Activated naive CD4-positive, alpha-beta T cell treated with anti-CD3 and anti-CD28 coated beads, Interleukin-2, amount 50 U/mL, for 24 hours (primary cell): ENCODE measurements at regions not wholly inside any gene's neighbourhood (a gene's known extent, or its start where the extent isn't known, plus 50 kb on each side); places are given as distances from the start of the nearest gene placed in this dataset.
"Not testable (repeated sequence)": the region's sequence is repeated elsewhere in the genome, so short reads cannot be mapped to it uniquely, and the experiment has no call there.

Experiments used
- H3K27ac Mint-ChIP-seq: one replicate; pipeline ENCODE4 v1.8.0; 2021; ENCODE audit warnings: mild to moderate bottlenecking, mixed read lengths
- H3K27me3 Mint-ChIP-seq: one replicate; pipeline ENCODE4 v1.8.0; 2021; ENCODE audit warnings: mixed read lengths
- H3K36me3 Mint-ChIP-seq: one replicate; pipeline ENCODE4 v1.8.0; 2021; ENCODE audit warnings: mixed read lengths
- H3K4me1 Mint-ChIP-seq: one replicate; pipeline ENCODE4 v1.8.0; 2021; ENCODE audit warnings: mixed read lengths
- H3K4me3 Mint-ChIP-seq: one replicate; pipeline ENCODE4 v1.8.0; 2021; ENCODE audit warnings: mild to moderate bottlenecking, mixed read lengths
- H3K9me3 Mint-ChIP-seq: one replicate; pipeline ENCODE4 v1.8.0; 2021; ENCODE audit warnings: mixed read lengths

DNA sequence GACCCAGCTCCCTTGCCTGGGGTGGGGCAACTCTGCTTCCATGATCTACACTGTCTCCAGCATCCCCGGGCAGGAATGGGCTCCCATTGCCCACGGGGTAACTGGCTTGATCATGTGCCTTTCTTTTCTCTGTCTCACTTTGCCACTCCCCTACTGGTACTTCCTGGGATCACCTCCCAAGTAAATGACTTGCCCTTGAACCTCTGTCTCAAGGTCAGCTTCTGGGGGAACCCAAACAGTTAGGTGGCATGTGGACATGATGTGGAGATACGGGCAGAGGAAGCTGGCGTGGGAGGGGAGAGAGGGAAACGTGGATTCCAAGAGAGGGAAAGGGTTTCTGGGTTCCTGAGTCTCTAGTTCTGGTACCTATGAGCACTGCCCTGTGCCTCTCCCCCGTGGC lies 63.8 kb upstream of the RALY start:
- H3K9me3 Mint-ChIP-seq, result no peaks in the 10 kb centered on the region
- no peaks in the 10 kb centered on the region for H3K4me1 Mint-ChIP-seq
- H3K27me3 Mint-ChIP-seq, result no peaks in the 10 kb centered on the region
- H3K4me3 Mint-ChIP-seq, result no peak overlapping the region
- no peak overlapping the region for H3K27ac Mint-ChIP-seq
- H3K36me3 Mint-ChIP-seq, result no peaks in the 10 kb centered on the region

- H3K27me3 Mint-ChIP-seq, result no peaks in the 10 kb centered on the region
- H3K4me1 Mint-ChIP-seq, result no peaks in the 10 kb centered on the region
- H3K9me3 Mint-ChIP-seq, result no peaks in the 10 kb centered on the region
- H3K27ac Mint-ChIP-seq, result no peak overlapping the region
- H3K36me3 Mint-ChIP-seq, result no peaks in the 10 kb centered on the region
- no peak overlapping the region for H3K4me3 Mint-ChIP-seq
Measured at GRCh38 chr20:33933469-33933909, 60.2 kb upstream of the RALY start.

GRCh38 chr20:33936656-33937055 lies 57.1 kb upstream of the RALY start:
- no peak overlapping the region for H3K27ac Mint-ChIP-seq
- no peaks in the 10 kb centered on the region for H3K4me1 Mint-ChIP-seq
- H3K4me3 Mint-ChIP-seq, result no peak overlapping the region
- H3K36me3 Mint-ChIP-seq, result no peaks in the 10 kb centered on the region
- H3K27me3 Mint-ChIP-seq, result no peaks in the 10 kb centered on the region
- no peaks in the 10 kb centered on the region for H3K9me3 Mint-ChIP-seq

- H3K4me3 Mint-ChIP-seq, H3K27ac Mint-ChIP-seq, H3K36me3 Mint-ChIP-seq, H3K4me1 Mint-ChIP-seq, H3K27me3 Mint-ChIP-seq, H3K9me3 Mint-ChIP-seq: not testable (repeated sequence)
Measured at GRCh38 chr20:33939031-33939430, 54.7 kb upstream of the RALY start.

GRCh38 chr20:33940666-33941065 lies 53.0 kb upstream of the RALY start:
- Mint-ChIP-seq H3K4me3 (no peak overlapping the region), H3K4me1 (no peaks in the 10 kb centered on the region), H3K36me3 (no peaks in the 10 kb centered on the region), H3K27ac (no peak overlapping the region), H3K9me3 (no peaks in the 10 kb centered on the region), H3K27me3 (no peaks in the 10 kb centered on the region)
